ENCODE measurements at regions not wholly inside any gene's neighbourhood (a gene's known extent, or its start where the extent isn't known, plus 50 kb on each side); places are given as distances from the start of the nearest gene placed in this dataset.
"Not testable (repeated sequence)": the region's sequence is repeated elsewhere in the genome, so short reads cannot be mapped to it uniquely, and the experiment has no call there.

DNA sequence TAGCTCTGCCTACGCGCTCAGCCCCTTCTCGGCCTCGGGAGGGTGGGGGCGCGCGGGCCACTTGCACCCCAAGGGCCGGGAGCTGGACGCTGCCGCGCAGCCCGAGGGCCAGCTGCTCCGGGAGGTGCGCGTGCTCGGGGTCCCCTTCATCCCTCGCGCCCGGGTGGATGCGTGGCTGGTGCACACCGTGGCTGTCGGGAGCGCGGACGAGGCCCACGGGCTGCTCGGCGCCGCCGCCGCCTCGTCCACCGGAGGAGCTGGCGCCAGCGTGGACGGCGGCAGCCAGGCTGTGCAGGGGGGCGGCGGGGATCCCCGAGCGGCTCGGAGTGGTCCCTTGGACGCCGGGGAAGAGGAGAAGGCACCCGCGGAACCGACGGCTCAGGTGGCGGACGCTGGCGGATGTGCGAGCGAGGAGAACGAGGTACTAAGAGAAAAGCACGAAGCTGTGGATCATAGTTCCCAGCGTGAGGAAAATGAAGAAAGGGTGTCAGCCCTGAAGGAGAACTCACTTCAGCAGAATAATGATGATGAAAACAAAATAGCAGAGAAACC lies 69.8 kb downstream of the PMAIP1 start:
- TF ChIP-seq, protein P1, sequence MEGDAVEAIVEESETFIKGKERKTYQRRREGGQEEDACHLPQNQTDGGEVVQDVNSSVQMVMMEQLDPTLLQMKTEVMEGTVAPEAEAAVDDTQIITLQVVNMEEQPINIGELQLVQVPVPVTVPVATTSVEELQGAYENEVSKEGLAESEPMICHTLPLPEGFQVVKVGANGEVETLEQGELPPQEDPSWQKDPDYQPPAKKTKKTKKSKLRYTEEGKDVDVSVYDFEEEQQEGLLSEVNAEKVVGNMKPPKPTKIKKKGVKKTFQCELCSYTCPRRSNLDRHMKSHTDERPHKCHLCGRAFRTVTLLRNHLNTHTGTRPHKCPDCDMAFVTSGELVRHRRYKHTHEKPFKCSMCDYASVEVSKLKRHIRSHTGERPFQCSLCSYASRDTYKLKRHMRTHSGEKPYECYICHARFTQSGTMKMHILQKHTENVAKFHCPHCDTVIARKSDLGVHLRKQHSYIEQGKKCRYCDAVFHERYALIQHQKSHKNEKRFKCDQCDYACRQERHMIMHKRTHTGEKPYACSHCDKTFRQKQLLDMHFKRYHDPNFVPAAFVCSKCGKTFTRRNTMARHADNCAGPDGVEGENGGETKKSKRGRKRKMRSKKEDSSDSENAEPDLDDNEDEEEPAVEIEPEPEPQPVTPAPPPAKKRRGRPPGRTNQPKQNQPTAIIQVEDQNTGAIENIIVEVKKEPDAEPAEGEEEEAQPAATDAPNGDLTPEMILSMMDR (conservative IDR thresholded peaks at IDR 0.05 in 1 of 2, IDR thresholded peaks at IDR 0.05 in 1 of 2; ENCODE audit: low read depth in 1 of 2, low read length in 2 of 2) = not testable (repeated sequence)
- not testable (repeated sequence) for TF ChIP-seq EZH2 (IDR thresholded peaks at IDR 0.05; ENCODE audit: low read length, missing control alignments)
